Stimulated activated CD4-positive, alpha-beta T cell treated with anti-CD3 and anti-CD28 coated beads, Interleukin-2, amount 100 ng/mL, for 24 hours (primary cell): ENCODE measurements at regions not wholly inside any gene's neighbourhood (a gene's known extent, or its start where the extent isn't known, plus 50 kb on each side); places are given as distances from the start of the nearest gene placed in this dataset.

Source experiments
- DNase-seq, 2 donors: peaks; one replicate each; pipeline ENCODE4 v3.0.0-alpha.2; 2020

DNA sequence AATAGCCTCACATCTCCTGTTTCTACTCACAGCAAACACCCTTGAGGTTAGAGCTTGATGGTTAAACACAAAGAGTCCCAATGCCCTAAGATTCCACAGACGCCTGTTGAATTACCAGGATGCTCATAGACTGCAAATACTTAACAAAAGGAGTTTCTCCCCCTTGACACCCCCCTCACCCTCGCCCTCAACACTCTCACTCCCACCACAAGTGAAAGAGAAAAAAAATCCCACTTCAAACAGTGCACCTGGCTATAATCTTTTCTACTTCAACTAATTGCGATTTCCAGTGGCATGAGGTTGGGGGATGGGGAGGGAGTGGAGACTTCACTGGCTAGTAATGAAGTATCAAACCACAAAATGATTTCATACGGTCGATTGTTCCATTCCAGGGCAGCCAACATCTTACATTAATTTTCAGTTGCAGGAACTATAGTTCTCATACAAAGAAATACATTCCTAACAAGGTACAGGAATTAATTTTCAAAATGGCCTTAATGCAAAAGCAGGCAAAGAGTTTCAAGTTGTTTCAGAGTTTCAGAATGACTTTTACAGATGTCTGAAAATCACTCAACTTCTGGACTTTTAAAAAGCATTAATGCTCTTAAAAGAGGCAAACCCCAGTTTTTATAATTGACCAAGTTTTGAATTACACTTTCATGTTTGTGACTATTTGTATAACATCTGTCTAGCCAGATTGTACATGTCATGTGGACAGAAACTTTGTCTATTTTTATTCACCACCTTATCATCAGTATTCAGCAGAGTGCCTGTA, 390.7 kb downstream of the C12orf75 start:
- no peak for DNase-seq

DNA sequence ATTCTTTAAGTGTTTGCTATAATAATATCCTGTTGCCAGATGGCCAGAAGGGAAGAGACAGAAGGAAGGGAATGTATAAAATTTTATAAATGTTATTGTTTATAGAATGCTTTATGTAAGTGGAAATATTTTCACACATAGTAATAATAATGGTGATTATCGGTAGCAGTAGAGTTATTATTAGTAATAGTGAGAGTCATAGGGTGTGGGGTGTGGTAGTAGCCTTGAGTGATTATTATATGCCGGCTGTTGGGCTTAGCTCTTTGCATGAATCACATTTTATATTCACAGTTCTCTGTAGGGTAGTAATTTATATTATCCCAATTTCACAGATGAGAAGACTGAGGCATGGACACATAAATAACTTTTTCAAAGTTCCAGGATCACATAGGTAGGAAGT, 391.4 kb downstream of the C12orf75 start:
- DNase-seq, result no peak

DNA sequence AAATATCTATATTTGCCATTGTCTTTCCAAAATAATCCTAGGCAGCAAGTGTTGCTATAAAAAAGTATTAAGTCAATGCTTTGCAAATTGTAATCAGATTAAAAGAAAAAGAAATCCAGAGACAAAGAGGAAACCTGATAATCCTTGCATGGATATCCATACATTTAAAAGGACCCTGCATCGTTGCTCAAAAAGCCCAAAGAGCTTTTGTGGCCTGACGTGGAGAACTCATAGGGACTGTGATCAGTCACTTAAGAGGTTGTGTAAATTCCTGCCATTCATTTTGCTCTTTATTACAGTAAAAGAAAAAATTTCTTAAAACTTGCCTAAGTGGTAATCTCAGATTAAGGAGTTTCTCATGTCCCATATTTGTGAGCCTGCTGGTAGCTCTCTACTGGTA, 392.6 kb downstream of the C12orf75 start:
- DNase-seq, result no peak

DNA sequence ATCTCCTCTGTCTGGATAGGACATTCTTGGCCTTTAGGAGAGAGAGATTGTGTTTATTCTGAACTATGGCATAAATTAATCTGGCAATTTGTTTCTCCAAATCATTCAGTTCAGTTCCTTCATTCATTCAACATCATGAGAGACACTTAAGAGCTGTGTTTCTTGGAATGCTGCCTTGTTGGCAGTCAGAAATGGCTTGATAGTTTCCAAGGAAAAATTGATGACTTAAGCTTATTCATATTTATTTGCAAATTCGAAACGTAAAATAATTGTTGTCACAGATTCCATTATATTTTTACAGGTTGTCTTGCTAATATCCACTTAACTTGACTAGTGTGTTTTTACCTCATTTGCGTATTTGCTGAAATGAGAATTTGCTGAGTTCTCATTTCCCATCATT, 393.0 kb downstream of the C12orf75 start:
- DNase-seq, result no peak

DNA sequence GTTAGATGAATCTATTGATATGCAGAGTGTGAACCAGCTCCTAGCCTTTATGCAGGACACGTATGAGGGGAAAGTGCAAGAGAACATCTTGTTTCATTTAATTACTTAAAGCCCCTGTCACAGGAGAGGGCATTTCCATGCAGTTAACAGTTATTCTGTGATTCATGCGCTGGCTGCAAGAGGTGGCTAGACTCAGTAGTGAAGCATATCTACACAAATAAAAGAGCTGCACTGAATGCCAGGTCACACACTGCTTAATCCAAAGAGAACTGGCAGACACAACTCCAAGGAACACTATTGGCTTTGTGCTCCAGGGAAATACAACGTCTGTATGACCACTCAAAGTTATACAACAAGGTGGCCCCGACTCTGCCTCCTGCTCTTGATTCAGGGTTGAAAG, 394.1 kb downstream of the C12orf75 start:
- no peak for DNase-seq

DNA sequence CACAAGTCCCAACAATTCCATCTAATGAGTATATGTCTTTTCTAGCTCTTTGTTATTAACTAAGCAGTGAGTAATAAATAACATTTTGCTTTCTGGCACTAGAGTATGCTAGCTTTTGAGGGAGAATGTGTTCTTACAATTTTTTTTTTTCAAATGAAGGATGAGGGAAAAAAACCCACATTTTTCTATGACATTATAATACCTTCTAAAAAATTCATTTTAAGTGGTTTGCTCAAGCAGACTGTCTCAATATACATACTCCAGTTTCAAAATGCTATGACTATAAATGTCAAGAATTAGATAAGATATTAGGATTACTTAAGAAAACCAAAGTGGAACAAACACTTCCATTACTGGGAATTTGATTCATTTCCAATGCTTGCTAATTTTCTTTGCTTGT, 394.6 kb downstream of the C12orf75 start:
- no peak for DNase-seq

DNA sequence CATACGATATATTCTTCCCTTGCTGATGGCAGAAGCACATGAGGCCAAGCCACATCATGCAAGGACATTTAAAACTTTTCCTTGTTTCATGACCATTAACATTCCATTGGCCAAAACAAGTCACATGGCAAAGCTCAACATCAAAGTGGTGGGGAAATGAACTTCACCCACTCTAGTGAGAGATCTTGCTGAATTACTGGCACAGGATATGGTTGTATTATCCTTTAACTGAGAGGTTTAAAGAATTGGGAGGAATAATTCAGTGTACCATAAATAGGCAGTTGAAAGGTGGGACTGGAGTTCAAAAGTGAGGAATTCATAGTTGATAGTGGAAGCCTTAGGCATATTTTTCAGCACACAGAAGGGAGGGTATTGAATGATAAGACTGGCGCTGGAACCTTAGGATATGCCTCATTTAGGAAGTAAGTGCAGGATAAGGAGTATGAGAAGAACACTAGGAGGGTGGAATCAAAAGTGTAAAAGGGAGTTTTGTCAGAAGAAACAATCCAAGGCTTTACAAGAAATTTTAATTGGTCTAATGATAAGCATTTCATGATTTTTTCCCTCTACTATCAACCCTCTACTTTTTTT, 398.8 kb downstream of the C12orf75 start:
- no peak for DNase-seq

DNA sequence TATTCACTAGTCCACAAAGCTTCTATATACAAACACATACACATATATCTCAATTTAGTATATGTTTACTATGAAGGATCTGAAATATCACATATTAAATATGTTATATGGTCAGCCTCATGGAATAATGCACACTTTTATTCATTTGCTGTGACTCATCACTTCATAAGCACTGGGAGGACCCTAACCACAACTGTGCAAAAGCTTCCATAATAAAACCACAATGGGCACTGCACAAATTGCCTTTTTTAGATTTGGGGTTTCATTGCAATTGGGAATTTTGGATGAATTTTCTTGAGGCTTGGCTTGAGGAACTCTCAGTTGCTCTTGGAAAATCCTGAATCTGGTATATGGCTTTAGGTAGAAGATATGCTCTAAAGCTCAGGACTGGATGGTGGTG, 399.4 kb downstream of the C12orf75 start:
- DNase-seq, result no peak

DNA sequence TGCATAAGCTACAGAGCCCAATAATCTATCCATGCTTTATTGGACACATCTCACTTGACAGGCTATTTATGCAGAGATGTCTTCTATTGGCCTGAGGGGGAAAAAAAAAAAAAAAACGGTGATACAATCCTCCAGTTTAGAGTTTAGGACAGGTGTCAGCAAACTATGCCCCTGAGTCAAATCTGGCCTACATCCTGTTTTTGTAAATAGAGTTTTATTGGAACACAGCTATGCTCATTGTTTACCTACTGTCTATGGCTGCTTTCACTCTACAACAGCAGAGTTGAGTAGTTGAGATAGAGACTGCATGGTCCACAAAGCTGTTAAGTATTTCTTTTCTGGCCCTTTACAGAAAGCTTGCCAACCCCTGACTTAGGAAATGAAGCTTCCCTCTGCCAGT, 403.1 kb downstream of the C12orf75 start:
- no peak for DNase-seq

DNA sequence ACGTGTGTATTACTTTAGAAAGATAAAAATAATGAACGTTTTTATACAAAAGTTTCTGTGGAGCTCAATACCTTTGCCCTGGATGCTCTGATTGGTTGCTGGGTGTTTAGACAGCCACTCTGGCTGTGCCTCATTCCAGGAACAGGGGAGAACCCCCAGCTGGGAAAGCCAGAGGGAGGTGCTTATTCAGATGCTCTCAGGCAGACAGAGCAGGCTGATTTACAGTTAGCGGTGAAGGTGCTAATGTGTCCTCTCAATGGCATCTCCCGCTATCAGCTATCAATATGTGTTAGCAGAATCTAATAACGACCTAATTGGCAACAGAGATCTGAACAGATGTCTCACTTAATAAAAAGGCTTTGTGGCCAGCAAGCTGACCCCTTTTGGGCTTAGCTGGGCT, 402.3 kb downstream of the NUAK1 start:
- no peak for DNase-seq

DNA sequence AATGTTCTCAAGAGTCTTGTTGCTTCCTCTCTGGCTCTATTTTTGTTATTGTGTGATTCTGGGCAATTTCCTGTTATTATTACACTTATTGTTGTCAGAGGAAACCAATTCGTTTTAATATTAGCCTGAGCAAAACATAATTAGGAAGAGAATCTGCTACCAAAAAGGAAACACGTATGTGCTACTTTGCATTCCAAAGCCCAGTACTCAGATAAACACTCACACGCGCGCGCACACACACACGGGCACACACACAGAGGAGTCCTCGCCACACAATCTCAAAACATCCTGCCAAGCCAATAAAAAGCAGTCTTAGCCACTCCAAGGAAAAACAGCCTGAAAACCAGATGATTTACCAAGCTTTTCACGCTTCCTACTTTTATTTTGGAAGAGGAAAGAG, 400.7 kb downstream of the NUAK1 start:
- no peak for DNase-seq

DNA sequence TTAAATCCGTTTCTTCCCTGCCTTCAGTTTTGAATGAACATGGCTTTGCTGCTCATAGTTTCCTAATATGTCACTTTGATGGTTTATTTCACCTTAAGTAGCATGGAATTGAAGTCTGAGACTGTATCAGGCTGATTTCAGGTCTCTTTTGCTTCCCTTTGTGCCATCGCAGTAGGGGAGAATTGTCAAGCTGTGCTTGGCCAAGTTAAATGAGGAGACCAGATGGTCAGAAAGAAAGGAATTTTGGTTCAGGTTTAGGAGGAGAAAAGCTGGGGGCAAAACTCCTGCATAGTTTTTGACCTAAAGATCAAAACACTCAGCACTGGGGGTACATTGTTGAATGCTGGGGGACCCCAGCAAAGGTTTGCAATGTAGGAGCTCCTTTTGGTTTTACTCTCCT, 398.4 kb downstream of the NUAK1 start:
- no peak for DNase-seq

DNA sequence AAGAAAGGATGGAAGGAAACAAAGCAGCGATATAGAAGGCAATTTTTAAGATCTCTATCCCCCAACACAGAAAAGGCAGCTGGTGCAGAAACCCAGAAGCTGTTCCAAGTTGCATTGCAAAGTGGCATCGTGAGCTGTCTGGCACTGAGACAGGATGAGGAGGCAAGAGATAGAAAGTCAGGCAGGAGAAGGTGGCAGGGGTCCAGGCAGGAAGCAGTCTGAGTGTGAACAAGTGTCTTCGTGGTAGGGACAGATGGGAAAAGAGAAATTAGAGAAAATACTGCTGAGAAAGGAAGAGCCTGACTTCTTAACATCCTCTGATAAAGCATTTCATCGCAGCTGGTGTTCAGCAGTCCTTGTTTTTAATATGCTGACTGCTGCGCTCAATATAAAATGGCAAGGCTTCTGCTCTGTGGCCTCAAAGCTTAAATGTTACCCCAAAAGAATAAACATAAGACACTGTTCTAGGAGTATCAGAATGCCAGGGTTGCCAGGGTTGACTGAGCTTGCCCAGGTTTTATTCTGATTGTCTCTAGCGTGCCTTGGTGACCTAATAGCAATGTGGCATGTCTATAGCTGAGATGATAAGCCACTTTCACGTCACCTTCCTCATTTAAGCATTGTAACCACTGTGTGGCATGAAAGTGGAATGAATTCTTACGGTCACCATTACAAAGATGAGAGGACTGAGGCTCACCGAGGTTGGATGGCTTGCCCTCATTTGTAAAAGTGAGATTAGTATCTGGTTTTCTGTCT, 397.6 kb downstream of the NUAK1 start:
- DNase-seq, result no peak

DNA sequence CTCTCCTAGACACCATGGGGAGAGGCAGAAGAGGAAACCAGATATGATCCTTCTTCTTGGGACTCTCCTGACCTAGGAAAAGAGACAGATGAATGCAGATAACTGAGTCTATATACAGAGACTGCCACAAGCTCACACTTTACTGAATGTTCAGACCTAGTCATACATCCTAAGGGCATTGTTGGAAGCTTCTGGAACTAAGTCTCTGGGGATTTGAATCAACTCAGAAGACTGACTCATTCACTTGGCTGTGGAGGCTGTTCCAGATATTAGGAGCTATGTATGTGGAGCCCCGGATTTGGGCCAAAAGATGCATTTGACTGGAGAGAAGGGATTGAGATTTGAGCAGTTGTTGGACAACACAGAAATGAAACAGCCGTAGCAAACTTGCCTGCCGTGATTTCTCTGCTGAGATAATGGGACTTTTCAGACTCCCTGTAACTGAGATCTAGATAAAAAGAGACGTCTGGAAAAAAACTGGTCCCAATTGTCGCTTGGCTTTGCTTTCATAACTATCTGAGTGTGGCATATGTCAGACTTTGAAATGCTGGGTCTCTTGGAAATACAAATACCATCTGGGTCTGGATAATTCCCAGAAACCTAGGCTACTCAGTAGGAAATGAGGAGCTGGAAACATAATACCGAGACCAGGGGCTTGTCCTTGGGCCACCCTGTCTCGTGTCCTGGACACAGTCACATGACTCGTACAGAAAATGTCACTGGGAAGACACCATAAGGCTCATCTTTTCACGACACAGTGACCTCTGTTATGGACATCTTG, 396.8 kb downstream of the NUAK1 start:
- no peak for DNase-seq

DNA sequence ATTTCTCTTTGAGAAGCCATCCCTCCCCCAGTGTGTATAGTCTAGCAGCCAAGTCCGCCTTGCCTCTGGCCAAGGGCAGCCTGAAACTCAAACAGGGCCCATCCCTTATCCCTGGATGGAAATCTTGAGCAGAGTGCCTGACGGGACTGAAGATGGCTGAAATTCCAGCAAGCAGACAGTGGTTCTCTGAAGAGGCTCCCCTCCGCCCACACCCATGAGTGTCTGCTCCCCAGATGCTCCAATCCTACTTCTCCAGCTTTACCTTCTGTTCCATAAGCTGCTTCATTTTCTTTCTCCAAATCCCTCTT, 396.2 kb downstream of the NUAK1 start:
- no peak for DNase-seq

DNA sequence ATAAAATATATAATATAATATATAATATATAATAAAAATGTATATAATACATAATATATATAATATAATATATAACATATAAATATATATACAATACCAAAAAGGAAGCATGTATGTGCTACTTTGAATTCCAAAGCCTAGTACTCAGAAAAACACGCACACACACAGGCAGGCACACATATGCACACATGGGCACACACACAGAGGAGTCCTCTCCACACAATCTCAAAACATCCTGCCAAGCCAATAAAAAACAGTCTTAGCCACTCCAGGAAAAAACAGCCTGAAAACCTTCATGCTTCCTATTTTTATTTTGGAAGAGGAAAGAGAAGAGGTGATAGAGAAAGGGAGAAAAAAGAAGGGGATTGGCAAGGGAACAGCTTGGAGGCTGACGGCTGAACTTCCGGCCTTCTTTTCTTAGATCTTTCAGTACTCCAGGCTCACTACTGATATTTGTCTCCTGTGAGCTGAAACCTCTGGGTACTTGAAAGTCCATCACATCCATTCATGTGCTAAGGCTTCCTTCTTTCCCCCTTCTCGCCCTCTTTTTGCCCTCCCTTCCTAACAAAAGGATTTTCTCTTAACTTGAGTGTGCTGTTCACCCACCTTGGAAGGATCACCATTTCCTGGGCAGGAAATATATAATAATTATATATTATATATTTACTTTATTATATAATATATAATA, 394.2 kb downstream of the NUAK1 start:
- DNase-seq, result no peak

DNA sequence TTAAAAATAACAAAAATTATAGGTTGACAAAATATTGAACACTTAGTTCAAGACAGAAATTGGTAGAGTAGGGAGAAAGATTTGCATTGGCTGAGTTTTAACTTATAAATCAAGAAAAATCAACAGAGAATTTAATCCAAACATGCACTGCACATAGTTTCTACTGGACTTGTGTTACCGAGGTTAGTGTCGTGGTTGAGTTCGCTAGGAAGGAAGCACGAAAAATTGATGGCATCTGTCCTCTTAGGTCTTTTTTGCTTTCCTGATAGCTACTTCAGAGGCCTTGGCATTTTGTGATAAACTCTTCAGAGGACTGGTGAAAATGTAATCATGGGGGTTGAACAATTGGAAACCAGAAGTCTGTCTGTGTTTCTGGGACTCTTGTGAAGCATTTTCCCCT, 392.9 kb downstream of the NUAK1 start:
- no peak for DNase-seq

DNA sequence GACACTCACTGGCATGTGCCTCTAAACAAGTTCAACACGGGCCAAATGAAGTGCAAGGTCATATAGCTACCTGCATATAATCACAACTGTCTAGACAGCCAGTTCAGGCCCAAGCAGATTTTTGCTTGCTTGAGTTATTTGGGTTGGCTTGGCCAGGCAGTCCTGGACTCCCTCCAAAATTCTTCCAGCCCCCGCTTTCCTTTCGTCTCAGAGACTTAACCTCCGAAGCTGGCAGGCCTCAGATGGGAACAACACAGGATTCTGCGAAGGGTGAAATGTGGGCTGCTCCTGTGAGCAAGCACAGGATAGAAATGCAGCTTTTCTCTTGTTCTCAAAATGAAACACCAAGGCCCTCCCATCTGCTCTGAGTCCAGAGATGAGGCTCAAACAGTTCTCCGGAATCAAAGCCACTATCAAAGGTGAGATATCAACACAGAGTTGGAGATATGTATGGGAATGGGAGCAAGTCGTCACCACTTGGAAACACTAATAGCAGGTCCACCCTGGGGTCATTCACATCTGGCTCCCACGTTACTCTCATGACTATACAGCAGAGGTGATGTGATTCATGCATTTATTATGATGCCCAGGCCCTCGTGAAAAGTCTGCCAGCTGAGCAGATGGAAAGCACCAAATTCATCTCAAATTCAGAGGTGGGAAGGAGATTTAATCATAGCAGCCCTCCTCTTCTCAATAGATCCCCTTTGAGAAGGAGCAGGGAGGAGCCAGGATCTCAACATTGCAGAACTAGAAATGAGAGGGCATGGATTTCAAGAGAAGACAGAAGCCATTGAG, 389.8 kb downstream of the NUAK1 start:
- no peak for DNase-seq

DNA sequence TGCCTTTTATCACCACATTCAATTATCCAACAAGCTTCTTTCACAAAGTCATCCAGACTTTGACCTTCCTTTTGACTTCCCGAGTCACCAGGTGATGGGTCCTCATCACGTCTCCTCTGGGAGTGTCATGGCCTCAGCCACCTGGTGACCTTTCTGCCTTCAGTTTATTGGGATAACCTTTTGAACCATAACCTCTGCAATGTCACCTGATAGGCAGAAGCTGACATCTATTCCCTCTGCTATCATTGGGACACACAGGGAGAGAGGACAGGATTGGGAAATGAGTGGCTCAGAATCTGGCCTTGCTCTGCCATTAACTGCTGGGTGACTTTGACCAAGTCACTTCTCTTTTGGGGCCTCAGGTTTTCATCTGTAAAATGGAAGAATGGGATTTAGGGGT, 388.7 kb downstream of the NUAK1 start:
- no peak for DNase-seq

DNA sequence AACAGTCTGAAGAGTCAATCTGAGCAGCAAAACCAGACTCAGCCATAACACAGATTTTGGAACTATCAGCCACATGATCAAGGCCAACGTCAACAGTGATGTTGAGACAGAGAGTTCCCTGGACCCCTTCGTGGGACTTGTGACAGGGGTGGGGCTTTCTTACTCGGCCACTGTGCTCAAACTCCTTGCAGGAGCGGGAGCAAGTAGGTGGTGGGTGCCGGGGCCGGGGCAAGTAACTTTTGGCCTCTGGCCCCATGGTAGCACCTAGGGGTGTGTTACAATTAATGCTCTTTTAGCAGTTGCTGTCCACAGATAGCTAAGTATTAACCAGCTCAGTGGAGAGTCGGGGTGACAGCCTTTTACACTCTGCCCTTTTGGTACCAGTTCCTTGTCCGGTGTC, 384.4 kb downstream of the NUAK1 start:
- no peak for DNase-seq

DNA sequence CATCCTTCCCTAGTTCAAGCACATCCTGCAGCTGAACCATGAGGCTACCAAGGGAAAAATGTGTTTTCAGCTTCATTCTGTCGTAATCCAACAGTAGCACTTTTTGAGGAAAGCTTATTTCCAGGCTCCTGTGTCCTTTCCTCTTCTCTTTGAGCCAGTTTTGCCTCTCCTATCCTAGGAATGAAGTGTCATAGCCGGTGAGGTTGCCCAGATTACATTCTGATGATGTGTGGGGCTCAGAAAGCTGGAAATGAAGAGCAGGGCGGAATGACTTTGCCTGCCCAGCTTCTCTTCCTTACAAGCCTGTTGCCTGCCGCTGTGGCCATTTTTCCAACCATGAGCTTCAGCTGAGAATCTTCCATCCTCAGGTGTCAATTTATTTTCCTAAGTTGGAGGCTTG, 381.8 kb downstream of the NUAK1 start:
- DNase-seq, result no peak

DNA sequence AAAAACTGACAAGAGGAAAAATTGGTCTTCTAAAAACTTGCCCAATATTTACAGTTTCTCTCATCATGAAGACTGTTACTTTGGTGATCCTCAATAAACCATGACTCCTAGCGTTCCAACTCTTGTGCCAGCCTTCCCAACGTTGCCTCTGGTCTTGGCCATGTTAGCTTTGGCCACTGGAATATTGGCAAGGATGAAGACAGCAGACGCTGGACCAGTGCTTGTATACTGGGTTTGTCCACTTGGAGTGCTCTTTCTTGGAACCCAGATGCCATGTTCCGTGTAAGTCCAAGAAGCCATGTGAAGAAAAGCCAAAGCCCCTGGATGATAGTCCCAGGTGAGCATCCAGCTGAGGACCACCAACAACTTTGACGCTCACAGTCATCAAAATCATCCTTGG, 379.6 kb downstream of the NUAK1 start:
- DNase-seq, result no peak
